SJCRH30 (cell line): ENCODE measurements at regions not wholly inside any gene's neighbourhood (a gene's known extent, or its start where the extent isn't known, plus 50 kb on each side); places are given as distances from the start of the nearest gene placed in this dataset.

Experiments
- DNase-seq, 2 experiments: peaks; one replicate each; pipeline ENCODE4 v3.0.0-alpha.2; 2015 to 2020
- H3K27ac ChIP-seq: fragments of 250-450 bp; sonication (Bioruptor Pico); 2 replicates; pipeline ENCODE4 v1.5.1; 2020; ENCODE audit warnings: mild to moderate bottlenecking, moderate library complexity
- H3K27me3 ChIP-seq: fragments of 250-450 bp; sonication (Bioruptor Pico); 2 replicates; pipeline ENCODE4 v1.5.1; 2020; ENCODE audit warnings: mild to moderate bottlenecking, moderate library complexity
- H3K36me3 ChIP-seq: fragments of 250-450 bp; sonication (Bioruptor Pico); 2 replicates; pipeline ENCODE4 v1.5.1; 2020; ENCODE audit warnings: mild to moderate bottlenecking, moderate library complexity
- H3K4me1 ChIP-seq: fragments of 250-450 bp; sonication (Bioruptor Pico); 2 replicates; pipeline ENCODE4 v1.5.1; 2020; ENCODE audit warnings: mild to moderate bottlenecking, moderate library complexity
- H3K4me3 ChIP-seq: fragments of 250-450 bp; sonication (Bioruptor Pico); 2 replicates; pipeline ENCODE4 v1.5.1; 2020; ENCODE audit warnings: mild to moderate bottlenecking, moderate library complexity
- H3K9me3 ChIP-seq: fragments of 250-450 bp; sonication (Bioruptor Pico); replicated peaks from 2 replicates; pipeline ENCODE4 v1.5.1; 2020; ENCODE audit warnings: mild to moderate bottlenecking, moderate library complexity

DNA sequence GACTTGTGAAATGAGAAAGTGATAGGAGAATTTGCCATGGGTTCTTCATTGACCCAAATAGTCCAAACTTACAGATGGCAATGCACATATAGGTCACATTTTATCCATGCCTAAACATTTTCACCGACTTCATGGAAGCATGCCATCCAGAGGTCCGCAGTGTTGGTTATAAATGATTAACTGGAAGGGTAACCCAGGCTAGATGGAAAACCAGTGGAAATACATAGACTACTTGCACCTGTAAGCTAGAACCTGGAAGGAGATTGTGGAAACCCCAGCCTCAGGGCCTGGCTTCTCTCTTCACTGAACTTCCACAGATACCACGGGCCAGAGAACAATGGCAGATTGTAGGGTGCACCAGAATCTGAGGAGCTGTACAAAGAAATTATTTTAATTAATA, 103.8 kb upstream of the SYNDIG1 start:
- no peaks in the 10 kb centered on the region for H3K9me3 ChIP-seq
- H3K27ac ChIP-seq: no peak overlapping the region
- no peaks in the 10 kb centered on the region for H3K36me3 ChIP-seq
- peaks cover 10% of the 10 kb centered on the region for H3K4me1 ChIP-seq
- DNase-seq: no peak
- H3K27me3 ChIP-seq: no peaks in the 10 kb centered on the region
- no peak overlapping the region for H3K4me3 ChIP-seq

DNA sequence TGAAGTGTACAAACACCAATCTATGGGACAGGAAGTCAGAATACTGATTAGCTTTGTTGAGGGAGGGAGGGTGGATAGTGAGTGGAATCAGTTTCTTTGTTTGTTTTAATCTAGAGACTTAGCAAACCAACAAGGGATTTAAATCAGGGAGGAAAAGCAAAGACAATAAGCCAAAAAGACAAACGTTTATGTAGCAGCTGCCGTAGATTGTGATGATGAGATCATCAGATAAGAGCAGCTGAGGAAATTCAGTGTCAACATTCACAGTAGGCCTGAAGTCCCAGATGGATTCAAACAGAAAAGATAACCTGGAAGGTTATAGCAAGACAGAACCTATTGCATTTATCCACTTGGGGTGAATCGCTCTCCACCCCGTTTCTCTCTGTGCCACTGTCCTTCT, 104.9 kb upstream of the SYNDIG1 start:
- H3K4me3 ChIP-seq: no peak overlapping the region
- H3K27me3 ChIP-seq: no peaks in the 10 kb centered on the region
- no peaks in the 10 kb centered on the region for H3K9me3 ChIP-seq
- DNase-seq: peak; percentile 10 to 60
- H3K4me1 ChIP-seq: peaks cover 10% of the 10 kb centered on the region
- no peak overlapping the region for H3K27ac ChIP-seq
- H3K36me3 ChIP-seq: no peaks in the 10 kb centered on the region

DNA sequence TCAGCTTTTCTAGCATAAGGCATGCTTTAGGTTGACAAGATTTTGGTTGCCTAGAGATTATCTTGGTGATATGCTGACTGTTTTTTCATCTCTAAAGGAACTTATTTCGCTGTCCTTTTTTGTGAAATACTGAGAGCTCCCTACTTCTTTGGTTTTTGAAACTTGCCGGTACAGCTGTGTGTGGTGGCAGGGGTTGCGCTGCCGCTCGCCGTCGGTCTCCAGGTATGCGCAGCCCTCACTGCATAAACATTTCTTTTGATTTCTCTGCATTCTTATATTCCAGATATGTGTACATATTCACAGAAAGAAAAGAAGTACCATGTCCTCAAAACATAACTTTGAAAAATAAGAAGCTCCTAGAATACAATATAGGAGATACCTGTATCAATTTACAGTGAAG, 106.4 kb upstream of the SYNDIG1 start:
- no peak for DNase-seq

DNA sequence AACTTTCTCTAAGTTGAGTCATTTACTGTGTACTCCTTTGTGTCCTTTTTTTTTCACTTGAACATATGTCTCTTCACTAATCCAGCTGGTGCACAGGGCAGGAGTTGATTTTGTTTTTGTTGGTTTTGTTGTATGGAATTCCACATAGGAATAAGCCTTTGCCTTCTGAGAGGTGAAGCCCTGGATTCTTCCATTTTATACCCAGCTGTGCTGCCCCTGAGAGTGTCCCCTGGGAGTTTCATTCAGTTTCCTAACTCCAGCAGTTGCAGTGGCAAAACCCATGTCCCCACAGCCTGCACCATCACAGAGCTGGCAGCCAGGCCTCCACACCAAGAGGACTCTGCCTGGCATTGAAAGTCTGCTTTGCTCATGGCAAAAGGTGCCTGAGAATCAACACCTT, 107.3 kb upstream of the SYNDIG1 start:
- Histone ChIP-seq H3K9me3 (no peaks in the 10 kb centered on the region), H3K27ac (no peak overlapping the region), H3K27me3 (no peaks in the 10 kb centered on the region), H3K36me3 (no peaks in the 10 kb centered on the region), H3K4me3 (no peak overlapping the region), H3K4me1 (peaks cover 10% of the 10 kb centered on the region)
- DNase-seq: no peak

More for the DNA sequence above, 106.4 kb upstream of the SYNDIG1 start:
- Histone ChIP-seq H3K36me3 (no peaks in the 10 kb centered on the region), H3K27me3 (no peaks in the 10 kb centered on the region), H3K9me3 (no peaks in the 10 kb centered on the region), H3K27ac (no peak overlapping the region), H3K4me3 (no peak overlapping the region), H3K4me1 (peaks cover 10% of the 10 kb centered on the region)

DNA sequence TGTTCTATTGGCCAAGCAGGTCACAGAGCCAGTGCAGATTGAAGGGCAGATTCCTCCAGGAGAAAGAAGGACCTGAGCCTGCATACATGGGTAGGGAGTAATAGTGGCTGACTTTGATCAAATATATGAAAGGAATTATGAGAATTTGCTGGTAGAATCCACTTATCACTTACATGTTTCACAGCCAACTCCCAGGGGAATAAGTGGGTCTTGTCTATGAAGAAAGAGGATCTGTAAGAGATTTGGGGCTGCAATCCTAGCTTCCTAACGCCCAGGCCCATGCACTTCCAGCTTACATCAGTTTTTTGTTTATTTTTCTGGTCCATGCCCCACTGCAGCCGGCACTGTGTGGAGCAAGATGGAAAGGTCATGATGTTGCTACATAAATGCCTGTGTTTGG, 107.9 kb upstream of the SYNDIG1 start:
- no peak overlapping the region for H3K27ac ChIP-seq
- no peaks in the 10 kb centered on the region for H3K36me3 ChIP-seq
- no peak for DNase-seq
- no peak overlapping the region for H3K4me3 ChIP-seq
- peaks cover 10% of the 10 kb centered on the region for H3K4me1 ChIP-seq
- no peaks in the 10 kb centered on the region for H3K27me3 ChIP-seq
- no peaks in the 10 kb centered on the region for H3K9me3 ChIP-seq

DNA sequence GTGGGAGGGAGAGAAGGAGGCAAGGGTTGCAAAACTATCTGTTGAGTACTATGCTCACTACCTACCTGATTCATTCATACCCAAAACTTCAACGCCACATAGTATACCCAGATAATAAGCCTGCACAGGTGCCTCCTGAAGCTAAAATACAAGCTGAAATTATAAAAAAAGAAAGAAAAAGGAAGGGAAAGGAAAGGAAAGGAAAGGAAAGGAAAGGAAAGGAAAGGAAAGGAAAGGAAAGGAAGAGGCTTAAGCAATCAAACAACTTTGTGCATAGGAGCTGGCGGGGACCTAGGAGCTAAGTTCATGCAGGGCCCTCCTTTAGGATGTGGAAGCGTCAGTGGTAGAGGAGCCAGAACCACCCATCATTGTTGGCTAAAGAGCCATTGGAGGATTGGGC, 108.9 kb upstream of the SYNDIG1 start:
- no peaks in the 10 kb centered on the region for H3K9me3 ChIP-seq
- no peak overlapping the region for H3K4me3 ChIP-seq
- peaks cover 10% of the 10 kb centered on the region for H3K4me1 ChIP-seq

DNA sequence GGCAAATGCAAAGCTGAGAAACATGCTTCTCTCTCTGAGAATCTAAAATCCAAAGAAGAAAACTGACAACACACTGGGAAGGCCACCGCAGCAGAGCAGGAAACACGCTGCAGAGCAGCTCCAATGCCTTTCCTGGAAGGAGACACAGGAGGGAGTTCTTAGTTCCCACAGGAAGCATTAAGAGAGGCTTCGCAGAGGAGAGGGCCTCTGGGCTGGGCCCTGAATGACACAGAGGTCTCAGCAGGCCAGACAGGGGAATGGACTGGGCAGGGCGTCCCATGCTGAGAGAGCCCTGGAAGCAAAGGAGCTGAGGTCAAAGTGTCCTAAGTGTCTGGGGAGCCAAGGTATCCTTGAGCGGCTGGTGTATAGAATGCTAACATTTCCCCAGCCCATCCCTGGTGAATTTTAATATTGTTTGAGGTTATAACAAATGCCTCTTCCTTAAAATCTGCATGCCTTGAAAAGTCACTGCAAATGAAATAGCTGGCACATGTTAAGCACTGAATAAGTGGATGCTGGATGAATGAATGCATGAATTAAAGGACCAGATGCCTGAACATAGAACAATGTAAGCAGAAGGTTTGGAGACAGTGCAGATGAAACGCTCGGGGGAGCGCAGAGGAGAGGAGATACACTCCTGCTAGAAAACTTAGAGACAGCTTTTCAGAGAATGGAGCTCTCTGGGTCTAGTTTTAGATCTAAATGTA, 110.0 kb upstream of the SYNDIG1 start:
- Histone ChIP-seq H3K9me3 (no peaks in the 10 kb centered on the region), H3K36me3 (no peaks in the 10 kb centered on the region), H3K4me1 (peaks cover 5% of the 10 kb centered on the region; the same call in 1 of the 2 replicates), H3K4me3 (no peak overlapping the region), H3K27ac (no peak overlapping the region), H3K27me3 (no peaks in the 10 kb centered on the region)
- no peak for DNase-seq

More for the DNA sequence above, 108.9 kb upstream of the SYNDIG1 start:
- Histone ChIP-seq H3K27me3 (no peaks in the 10 kb centered on the region), H3K36me3 (no peaks in the 10 kb centered on the region), H3K27ac (no peak overlapping the region)
- no peak for DNase-seq

DNA sequence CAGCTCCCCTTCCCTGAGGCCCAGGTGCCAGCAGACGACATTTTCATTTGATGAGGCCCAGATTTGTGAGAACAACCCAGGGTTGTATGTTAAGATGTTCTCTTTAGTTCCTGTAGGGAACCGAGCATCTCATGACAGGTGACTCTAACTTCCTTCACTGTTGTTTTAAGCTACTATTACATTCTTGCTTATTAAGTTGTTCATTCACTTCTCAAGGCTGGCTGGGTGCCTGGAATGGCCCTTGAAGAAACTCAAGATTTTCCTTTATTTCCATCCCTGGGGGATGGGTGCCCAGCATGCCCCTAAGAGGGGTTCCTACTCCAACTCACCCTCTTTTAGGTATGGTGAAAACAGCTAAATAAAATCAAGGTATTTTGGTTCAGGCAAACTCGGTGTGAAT, 111.5 kb upstream of the SYNDIG1 start:
- H3K27ac ChIP-seq: no peak overlapping the region
- H3K9me3 ChIP-seq: no peaks in the 10 kb centered on the region
- DNase-seq: no peak
- H3K27me3 ChIP-seq: no peaks in the 10 kb centered on the region
- H3K4me3 ChIP-seq: no peak overlapping the region
- H3K4me1 ChIP-seq: no peaks in the 10 kb centered on the region
- H3K36me3 ChIP-seq: 0 out of 2 replicates have a peak, but pooled peaks cover 2% of the 10 kb centered on the region

DNA sequence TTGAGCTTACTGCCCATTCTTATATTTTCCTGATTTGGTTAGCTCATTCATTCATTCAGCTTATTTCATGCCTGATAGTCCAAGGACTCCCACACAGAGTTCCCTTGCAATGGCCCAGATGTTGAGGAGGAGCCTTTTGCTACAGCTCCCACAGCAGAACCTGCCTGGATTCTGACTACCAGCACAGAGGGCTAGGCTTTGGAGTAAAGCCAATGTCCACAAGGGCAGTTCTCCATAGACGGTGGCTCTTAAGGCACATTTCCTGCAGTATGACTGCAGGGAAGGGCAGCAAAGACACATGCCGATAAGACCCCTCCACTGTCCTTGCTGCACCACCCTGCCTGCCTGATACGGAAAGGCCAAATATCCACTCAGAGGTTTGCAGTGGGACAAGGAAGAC, 112.3 kb upstream of the SYNDIG1 start:
- no peaks in the 10 kb centered on the region for H3K4me1 ChIP-seq
- H3K27ac ChIP-seq: no peak overlapping the region
- 0 out of 2 replicates have a peak, but pooled peaks cover 2% of the 10 kb centered on the region for H3K36me3 ChIP-seq
- H3K9me3 ChIP-seq: no peaks in the 10 kb centered on the region
- no peak overlapping the region for H3K4me3 ChIP-seq
- H3K27me3 ChIP-seq: no peaks in the 10 kb centered on the region
- no peak for DNase-seq

DNA sequence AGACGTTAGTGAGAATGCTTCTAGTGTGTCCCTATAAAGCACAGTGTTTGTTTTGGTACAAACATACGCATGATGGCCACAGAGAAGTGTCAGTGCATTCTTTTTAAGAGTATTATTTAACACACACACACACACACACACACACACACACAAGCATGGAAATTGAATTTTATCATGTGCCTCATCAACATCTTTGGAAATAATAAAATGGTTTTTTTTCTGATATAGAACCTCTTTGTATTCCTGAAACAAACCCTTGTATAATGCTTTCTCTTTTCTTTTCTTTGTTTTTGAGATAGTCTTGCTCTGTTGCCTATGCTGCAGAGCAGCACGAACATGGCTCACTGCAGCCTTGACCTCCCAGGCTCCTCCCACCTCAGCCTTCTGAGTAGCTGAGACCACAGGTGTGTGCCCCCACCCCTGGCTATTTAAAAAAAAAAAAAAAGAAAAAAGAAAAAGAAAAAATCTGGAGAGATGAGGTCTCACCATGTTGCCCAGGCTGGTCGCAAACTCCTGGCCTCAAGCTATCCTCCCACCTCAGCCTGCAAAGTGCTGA, 116.2 kb upstream of the SYNDIG1 start:
- Histone ChIP-seq H3K27me3 (0 out of 2 replicates have a peak, but pooled peaks cover 6% of the 10 kb centered on the region), H3K36me3 (0 out of 2 replicates have a peak, but pooled peaks cover 2% of the 10 kb centered on the region), H3K4me3 (no peak overlapping the region), H3K4me1 (no peaks in the 10 kb centered on the region), H3K9me3 (no peaks in the 10 kb centered on the region), H3K27ac (no peak overlapping the region)
- no peak for DNase-seq

DNA sequence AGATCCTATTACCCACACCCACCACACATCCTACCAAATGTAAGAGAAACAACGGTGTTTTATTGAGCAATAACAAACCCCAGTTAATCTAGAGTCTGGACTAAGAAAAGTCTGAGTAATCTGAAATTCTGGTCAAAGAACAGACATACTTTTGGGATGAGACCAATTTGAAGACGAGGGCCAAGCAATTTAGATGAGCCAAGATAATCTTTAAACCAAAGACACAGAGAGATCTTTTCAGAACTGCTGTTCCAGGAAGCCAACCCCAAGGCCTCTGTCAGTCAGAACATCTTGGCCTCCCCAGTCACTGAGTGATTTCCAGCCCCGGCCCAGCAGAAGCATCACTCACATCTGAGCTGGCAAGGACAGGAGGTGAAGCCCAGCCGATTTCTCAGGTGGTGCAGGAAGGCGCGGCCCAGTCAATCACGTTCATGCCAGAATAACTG, 118.5 kb upstream of the SYNDIG1 start:
- no peaks in the 10 kb centered on the region for H3K9me3 ChIP-seq
- 0 out of 2 replicates have a peak, but pooled peaks cover 2% of the 10 kb centered on the region for H3K36me3 ChIP-seq
- H3K4me3 ChIP-seq: no peak overlapping the region
- H3K27ac ChIP-seq: no peak overlapping the region
- DNase-seq: no peak
- 0 out of 2 replicates have a peak, but pooled peaks cover 6% of the 10 kb centered on the region for H3K27me3 ChIP-seq
- no peaks in the 10 kb centered on the region for H3K4me1 ChIP-seq

DNA sequence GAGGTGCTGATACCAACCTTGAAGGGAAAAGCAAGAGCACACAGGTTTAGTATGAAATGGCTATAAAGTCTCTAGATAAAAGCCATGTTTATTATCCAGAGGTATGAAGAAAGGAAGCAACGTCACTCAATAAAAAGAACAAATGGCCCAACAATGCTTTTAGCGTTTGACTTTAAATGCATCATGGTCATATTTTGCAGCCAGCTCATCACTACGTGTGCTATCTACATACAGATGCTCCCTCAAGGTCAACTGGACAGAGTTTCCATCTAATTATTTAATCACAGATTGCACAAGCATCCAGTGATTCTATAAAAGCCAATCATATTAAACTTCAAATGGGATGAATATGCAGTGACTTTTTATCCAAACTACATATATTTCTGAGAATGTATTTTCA, 127.6 kb upstream of the SYNDIG1 start:
- no peaks in the 10 kb centered on the region for H3K36me3 ChIP-seq
- no peaks in the 10 kb centered on the region for H3K4me1 ChIP-seq
- H3K4me3 ChIP-seq: no peak overlapping the region

DNA sequence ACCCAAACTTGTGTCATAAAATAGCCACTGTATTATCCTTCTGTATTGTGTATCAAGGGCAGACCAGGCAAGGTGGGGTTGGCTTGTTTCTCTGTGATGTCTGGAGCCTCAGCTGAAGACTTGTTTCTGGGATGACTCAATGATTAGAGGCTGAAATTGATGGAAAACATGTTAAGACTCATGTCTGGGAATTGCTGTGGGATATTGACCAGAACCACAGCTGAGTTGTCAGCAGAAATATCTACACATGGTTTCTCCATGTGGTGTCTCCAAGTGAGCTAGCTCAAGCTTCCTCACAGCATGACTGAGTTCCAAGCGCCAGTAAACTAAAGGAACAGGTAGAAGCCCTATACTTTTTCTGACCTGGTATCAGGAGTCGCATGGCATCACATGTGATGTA, 128.5 kb upstream of the SYNDIG1 start:
- no peaks in the 10 kb centered on the region for H3K9me3 ChIP-seq
- H3K27ac ChIP-seq: no peak overlapping the region
- no peak for DNase-seq
- H3K4me1 ChIP-seq: no peaks in the 10 kb centered on the region
- H3K27me3 ChIP-seq: no peaks in the 10 kb centered on the region; the same call in 1 of the 2 replicates
- no peak overlapping the region for H3K4me3 ChIP-seq
- no peaks in the 10 kb centered on the region for H3K36me3 ChIP-seq

More for the DNA sequence above, 127.6 kb upstream of the SYNDIG1 start:
- Histone ChIP-seq H3K27me3 (no peaks in the 10 kb centered on the region; the same call in 1 of the 2 replicates), H3K9me3 (no peaks in the 10 kb centered on the region), H3K27ac (no peak overlapping the region)
- DNase-seq: no peak

DNA sequence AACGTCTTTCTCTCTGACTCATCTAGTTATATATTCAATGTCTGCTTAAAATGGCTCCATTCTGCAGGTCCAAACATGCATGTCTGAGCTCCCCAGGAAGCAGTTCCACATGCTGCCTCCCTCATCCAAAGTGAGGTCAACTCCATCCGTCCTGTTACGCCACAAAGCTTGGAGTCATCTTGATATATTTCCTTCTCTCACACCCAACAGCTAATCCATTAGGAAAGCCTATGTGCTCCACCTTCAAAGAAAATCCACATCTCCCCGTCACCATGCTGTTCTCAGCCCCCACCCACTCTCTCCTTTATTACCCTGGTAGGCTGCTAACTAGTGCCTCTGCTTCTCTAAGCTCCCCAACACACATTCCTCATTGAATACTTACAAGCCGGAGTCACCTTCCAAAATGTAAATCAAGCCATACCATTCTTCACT, 130.2 kb upstream of the SYNDIG1 start:
- H3K4me3 ChIP-seq: no peak overlapping the region
- H3K27ac ChIP-seq: no peak overlapping the region
- no peaks in the 10 kb centered on the region for H3K4me1 ChIP-seq
- no peaks in the 10 kb centered on the region for H3K9me3 ChIP-seq
- no peaks in the 10 kb centered on the region for H3K36me3 ChIP-seq
- no peaks in the 10 kb centered on the region; the same call in 1 of the 2 replicates for H3K27me3 ChIP-seq
- DNase-seq: no peak

DNA sequence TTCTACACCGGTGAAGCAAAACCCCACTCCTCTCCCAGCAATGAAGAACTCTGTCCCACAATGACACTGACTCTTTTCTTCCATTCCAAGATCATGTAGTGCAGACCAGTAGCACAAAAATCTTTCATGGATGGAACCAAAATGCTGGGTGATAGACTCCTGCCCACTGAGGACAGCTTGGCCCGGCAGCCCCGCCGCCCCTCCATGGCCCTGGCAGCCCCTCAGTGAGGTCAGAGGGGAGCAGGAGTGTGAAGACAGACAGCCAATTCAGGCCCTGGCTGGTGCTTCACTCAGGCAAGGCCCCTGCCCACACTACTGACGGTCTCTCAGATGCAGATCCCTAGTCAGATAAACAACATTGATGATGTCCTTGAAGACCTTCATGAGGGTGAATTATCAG, 131.9 kb upstream of the SYNDIG1 start:
- DNase-seq: no peak
- Histone ChIP-seq H3K27ac (no peak overlapping the region), H3K27me3 (no peaks in the 10 kb centered on the region; the same call in 1 of the 2 replicates), H3K4me1 (no peaks in the 10 kb centered on the region), H3K9me3 (no peaks in the 10 kb centered on the region), H3K4me3 (no peak overlapping the region), H3K36me3 (no peaks in the 10 kb centered on the region)
